ENCODE measurements at regions not wholly inside any gene's neighbourhood (a gene's known extent, or its start where the extent isn't known, plus 50 kb on each side); places are given as distances from the start of the nearest gene placed in this dataset.

GRCh38 chr9:21728781-21729180 lies 73.7 kb upstream of the MTAP start:
- no peak for TF ChIP-seq CTCF (IDR thresholded peaks at IDR 0.05)
- TF ChIP-seq POLR2A (IDR thresholded peaks at IDR 0.05) = no peak

All from stomach (tissue), 4 donors.